ENCODE measurements at regions not wholly inside any gene's neighbourhood (a gene's known extent, or its start where the extent isn't known, plus 50 kb on each side); places are given as distances from the start of the nearest gene placed in this dataset.

DNA sequence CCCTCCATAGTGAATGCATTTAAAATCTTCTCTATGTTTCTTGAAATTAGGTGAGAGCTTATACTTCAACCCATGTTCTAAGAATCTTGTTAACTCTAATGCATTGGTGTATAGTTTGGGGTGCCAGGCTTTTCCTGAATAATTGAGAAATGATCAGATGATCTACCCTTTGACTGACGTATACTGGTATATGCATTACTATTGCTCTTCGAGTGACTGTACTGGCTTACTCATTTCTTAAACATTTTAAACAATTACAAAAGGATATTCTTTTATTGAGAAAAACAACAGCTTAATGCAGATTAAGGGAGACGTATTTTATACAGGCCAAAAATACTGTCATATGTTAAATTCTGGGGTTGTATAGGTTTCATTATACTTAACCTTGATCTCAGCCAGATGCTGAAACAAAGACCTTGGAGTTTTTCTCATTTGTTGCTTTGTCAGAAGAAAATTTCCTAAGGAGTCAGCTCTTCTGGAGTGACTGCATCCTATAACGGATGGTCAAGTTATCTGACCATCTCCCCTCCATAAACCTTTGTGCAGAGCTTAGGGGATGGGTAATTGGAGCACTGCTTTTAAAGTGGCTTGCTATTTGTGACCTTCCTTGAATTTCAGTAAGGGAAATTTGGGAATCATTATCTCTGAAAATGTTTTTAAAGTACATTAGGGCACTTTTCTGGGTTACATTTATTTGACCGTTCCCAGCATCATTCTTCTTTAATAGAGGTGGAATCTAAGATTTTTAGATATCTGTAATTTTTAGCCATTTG lies 507.6 kb downstream of the PCNX1 start:
- TF ChIP-seq, protein P1, sequence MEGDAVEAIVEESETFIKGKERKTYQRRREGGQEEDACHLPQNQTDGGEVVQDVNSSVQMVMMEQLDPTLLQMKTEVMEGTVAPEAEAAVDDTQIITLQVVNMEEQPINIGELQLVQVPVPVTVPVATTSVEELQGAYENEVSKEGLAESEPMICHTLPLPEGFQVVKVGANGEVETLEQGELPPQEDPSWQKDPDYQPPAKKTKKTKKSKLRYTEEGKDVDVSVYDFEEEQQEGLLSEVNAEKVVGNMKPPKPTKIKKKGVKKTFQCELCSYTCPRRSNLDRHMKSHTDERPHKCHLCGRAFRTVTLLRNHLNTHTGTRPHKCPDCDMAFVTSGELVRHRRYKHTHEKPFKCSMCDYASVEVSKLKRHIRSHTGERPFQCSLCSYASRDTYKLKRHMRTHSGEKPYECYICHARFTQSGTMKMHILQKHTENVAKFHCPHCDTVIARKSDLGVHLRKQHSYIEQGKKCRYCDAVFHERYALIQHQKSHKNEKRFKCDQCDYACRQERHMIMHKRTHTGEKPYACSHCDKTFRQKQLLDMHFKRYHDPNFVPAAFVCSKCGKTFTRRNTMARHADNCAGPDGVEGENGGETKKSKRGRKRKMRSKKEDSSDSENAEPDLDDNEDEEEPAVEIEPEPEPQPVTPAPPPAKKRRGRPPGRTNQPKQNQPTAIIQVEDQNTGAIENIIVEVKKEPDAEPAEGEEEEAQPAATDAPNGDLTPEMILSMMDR (conservative IDR thresholded peaks at IDR 0.05; ENCODE audit: low read length): no peak
- no peak for TF ChIP-seq EZH2phosphoT487 (IDR thresholded peaks at IDR 0.05; ENCODE audit: borderline replicate concordance, low read depth, low read length)
